GM18511 (cell line): ENCODE measurements at regions not wholly inside any gene's neighbourhood (a gene's known extent, or its start where the extent isn't known, plus 50 kb on each side); places are given as distances from the start of the nearest gene placed in this dataset.

Source experiments
- ATAC-seq: cut with Tn5 transposase; IDR thresholded peaks from one replicate; pipeline ENCODE4 v1.9.1; 2021; ENCODE audit warnings: mild to moderate bottlenecking, moderate library complexity; ENCODE audit not compliant: unreplicated experiment

DNA sequence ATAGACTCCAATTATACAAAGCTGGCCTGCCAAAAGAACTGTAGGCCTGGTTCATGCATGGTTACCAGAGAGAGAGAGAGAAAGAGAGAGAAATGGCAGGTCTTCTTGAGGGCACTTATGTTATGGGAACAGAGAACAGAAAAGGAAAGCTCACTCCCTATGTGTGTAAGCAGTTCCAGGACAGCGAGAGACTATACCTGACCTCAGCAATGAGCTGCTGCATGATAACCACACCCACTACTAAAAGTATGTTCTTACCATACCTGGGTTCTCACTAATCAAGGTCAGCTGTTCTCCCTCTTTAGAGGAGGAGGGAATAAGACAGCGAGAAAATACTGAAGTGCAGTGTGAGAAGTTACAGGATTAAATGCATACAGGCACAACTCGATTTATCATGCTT lies 583.3 kb downstream of the GBA3 start:
- ATAC-seq, result no peak

- ATAC-seq, result no peak
Measured at GRCh38 chr4:23269566-23269965, 576.8 kb downstream of the GBA3 start.

DNA sequence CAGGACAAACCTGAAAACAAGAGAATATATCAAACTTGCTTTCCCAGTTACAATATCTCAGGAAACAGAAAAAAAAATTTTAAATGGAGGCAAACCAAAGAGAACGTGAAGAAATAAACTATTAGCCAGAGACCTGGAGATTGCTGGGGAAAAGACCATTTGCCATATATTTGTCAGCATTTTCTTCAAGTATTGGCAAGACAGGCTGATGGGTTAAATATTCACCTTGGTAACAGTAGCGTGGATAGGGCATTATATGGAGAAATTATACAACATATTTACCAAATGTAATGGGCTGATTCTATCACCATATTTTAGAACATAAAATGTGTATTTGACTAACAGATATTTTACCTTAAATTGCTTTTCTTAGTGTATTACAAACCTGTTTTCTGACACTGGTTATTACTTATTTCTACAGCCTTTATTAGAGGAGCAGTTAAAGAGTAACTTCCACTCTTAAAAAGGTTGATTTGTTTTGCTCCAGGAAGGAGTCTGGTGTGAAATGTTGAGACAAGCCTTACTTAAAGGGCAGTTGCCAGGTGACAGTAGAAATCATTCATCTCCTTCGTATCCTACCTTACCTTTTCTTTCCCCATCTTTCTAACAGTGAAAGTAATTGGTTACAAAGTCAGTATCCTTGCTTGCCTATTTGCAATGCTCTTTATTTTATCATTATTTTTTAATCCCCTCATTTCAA lies 575.5 kb downstream of the GBA3 start:
- no peak for ATAC-seq

DNA sequence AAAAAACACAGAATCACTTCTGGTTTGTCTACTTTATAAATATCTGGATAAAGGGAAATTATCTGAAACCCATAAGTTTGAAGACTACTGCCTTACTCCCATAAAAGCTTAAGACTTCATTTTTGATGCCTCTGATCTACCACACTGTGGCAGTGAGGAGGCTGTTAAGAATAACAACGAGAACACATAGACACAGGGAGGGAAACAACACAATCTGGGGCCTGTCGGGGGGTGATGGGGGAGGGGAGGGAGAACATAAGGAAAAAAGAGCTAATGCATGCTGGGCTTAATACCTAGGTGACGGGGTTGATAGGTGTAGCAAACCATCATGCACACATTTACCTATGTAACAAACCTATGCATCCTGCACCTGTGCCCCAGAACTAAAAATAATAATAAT lies 573.7 kb downstream of the GBA3 start:
- no peak for ATAC-seq

- ATAC-seq, result no peak
Measured at GRCh38 chr4:23260511-23260910, 567.8 kb downstream of the GBA3 start.

- no peak for ATAC-seq
Measured at GRCh38 chr4:23245203-23245832, 552.6 kb downstream of the GBA3 start.

DNA sequence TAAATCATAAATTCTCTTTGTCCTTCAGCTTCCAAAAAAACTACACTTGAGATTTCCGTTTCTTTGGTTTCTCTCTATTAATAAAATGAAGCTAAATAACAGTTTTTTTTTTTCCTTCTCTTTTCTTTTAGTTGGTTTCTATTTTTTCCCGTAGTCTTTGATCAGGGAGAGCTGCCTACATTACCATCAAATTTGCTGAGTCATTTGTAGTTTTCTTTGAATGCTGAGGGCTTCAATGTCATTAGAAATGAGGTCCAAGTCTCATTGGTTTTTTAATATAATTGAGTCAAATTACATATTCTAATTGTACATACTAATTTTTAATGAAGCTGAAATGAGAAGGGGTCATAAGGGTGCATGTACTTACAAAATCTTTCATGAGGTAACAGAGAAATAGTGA lies 550.2 kb downstream of the GBA3 start:
- ATAC-seq, result no peak

GRCh38 chr4:23241408-23241807 lies 548.7 kb downstream of the GBA3 start:
- ATAC-seq, result no peak

DNA sequence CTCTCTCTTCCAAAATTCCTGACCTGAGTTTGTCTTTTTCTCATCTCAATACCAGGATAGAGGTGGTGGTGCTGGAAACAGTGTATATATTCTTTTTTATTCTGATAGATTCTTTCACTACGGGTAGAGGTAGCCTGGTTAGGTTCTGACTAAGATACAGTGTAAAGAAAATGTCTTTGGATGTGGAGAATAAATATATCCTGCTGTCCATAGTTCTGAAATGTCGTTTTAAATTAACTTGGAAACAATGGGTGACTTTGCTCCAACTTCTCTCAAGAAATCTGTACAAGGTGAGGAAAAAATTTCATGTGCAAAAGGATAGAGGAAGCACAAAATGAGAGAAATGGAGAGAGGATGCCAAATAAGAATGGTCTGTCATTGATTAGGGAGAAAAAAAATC lies 546.1 kb downstream of the GBA3 start:
- no peak for ATAC-seq

DNA sequence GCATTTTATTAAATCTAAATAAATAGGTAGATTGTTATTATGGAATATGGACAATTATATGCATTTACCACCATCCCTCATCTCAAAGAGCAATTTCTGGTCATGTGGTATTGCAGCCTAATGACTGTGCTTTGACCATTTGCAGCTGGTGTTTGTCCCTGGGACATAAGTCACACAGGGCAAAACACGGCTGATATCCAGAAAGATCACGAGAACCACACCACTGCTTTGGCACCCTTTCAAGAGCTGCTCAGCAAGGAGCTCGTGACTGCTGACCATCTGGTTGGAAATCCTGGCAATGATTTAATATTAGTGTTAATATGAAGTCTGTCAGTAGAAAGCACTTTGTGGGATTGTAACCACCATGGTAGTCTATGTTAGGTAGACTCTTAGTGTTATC lies 545.0 kb downstream of the GBA3 start:
- no peak for ATAC-seq

DNA sequence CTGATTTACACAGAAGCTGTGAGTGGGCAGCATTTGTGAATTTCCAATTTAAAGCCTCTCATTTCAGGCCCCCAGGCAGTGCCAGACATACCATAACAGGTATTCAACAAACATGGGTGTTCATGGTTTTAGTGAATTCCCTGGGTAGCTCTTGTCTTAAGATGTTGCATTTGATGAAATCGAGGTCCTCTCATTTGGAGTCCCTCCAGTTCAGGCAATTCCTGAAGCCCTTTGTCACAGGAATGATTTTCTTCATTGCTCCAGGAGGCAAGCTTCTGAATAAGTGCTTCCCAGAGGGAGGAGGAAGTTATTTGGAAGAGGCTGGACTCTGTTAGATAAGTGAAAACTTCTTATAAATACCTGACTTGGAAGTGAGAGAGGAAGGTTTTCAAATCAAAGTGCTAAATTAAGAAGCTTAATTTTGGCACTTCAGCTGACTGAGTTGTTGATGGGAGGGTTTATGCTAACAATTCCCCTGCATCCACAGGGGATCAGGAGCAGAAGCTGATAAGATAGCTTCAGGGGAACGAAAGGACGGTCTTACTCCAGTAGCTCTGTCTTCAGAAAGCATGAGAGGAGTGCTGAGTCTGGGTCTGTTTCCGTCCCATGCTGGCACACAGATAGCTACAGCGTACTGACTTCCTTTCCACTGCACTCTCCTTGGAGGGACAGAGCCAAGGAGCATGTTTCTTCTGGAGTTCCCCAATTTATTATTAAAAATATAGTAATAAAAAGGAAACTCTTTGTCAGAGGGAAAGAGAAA lies 543.1 kb downstream of the GBA3 start:
- ATAC-seq, result no peak

DNA sequence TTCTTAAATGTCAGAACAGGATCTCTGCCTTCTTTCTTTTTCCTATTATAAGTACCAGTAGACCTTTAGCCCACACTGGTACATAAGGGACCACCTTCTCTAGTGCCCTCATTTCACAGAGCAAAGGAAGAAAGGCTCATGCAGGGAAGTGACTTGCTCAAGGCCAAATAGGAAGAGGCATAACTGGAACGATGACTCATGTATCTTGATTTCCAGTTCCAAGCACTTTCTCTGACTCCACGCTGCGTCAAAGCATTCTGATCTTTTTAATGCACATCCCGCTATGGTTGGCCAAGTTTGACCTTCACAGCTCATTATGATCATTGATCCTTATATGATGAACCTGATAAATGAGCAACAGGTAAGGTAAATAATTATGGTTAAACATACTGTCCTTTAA lies 542.0 kb downstream of the GBA3 start:
- no peak for ATAC-seq

GRCh38 chr4:23234018-23234417 lies 541.3 kb downstream of the GBA3 start:
- ATAC-seq, result no peak

DNA sequence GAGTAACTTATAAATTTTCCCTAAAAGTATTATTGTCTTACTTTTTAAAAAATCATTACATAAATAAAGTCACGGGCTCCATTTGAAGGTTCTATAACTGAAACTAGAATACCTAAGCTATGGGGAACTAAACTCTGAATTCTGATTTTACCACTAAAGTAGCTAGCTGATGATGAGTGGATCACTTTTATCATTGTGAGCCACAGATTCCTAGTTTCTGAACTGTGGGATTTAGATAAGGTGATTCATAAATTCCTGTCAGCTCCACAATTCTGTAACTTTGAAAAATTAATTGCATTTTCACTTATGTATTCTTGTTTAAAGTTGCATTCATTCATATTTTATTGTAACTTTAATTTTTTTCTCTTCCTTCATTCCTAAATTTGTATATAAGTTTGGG lies 540.9 kb downstream of the GBA3 start:
- no peak for ATAC-seq

GRCh38 chr4:23232987-23233386 lies 540.2 kb downstream of the GBA3 start:
- ATAC-seq, result no peak

DNA sequence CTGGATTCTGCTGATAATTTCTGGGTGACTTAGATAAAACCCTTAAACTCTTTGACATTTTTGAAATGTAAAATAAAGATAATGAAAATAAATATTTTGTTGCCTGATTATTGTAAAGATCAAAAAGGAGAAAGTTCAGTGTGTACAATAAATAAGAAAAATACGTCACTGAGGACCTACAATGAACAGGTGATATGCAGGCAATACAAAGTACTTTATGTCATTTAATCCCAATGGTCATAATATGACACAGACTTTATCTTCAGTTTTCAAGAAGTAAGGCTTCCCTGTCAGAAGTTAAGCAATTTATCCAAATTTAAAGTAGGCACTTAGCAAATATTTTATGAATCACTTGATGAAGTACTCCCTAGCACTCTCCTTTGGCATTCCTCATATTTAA lies 532.8 kb downstream of the GBA3 start:
- no peak for ATAC-seq

DNA sequence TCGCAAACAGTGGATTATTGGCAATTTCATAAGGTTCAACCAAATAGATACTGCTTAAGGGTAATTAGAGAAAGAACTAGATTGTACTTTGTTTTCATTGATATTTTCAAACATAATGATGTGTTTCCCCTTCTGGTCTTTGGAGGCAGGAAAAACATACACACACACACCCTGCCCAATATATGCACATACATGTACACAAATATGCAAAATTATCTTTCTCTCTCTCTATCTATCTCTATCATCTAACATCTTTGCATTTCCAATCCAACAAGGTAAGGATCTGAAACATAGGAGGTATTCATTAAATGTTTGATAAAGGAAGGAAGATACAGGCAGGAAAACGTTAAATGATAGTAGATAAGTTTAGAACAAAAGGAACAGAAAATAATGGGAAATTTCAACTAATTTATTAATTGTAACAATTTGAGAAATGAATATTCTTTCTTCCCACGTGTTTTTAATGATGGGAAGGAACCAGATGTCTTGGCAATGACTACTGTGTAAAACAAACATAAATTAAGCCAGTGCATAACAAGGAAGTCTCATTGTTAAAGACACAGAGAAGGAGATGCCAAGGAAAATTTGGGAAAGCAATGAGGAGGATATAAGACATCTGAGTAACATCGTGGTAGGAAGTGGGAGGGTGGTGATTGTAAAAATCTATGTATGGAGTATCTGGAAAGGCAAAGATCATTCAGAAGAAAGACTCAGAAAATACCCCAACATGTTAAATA lies 532.1 kb downstream of the GBA3 start:
- no peak for ATAC-seq

DNA sequence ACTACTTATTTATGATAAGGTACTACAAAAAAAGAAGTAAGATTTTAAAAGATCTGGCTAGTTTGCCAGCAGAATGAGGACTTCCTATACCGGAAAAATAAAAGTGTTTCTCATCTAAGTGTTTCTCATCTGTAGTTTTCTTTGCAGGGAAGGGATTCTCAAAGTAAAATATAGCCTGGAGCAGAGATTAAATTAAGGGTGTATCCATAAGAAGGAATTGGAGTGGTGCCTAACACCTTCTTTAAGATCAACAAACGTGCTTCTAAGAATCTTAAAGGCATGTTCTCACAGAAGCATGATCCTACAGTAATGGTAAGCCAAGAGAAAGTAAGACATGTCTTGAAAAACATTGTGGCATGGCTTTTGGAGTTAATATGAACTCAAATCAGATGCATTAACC lies 528.2 kb downstream of the GBA3 start:
- no peak for ATAC-seq

GRCh38 chr4:23219779-23220408 lies 527.2 kb downstream of the GBA3 start:
- ATAC-seq, result no peak

- no peak for ATAC-seq
Measured at GRCh38 chr4:23213198-23213597, 520.5 kb downstream of the GBA3 start.

- ATAC-seq, result no peak
Measured at GRCh38 chr4:23212558-23212957, 519.8 kb downstream of the GBA3 start.
